HG02870 (cell line): ENCODE measurements at regions not wholly inside any gene's neighbourhood (a gene's known extent, or its start where the extent isn't known, plus 50 kb on each side); places are given as distances from the start of the nearest gene placed in this dataset.

Experiments
- ATAC-seq: cut with Tn5 transposase; IDR thresholded peaks from one replicate; pipeline ENCODE4 v1.9.1; 2021; ENCODE audit warnings: mild to moderate bottlenecking, moderate library complexity; ENCODE audit not compliant: unreplicated experiment

- no peak for ATAC-seq
Measured at GRCh38 chr3:41076399-41076798, 122.9 kb upstream of the CTNNB1 start.

- ATAC-seq = no peak
Measured at GRCh38 chr3:41080141-41080540, 119.2 kb upstream of the CTNNB1 start.

- ATAC-seq = no peak
Measured at GRCh38 chr3:41088882-41089281, 110.4 kb upstream of the CTNNB1 start.

DNA sequence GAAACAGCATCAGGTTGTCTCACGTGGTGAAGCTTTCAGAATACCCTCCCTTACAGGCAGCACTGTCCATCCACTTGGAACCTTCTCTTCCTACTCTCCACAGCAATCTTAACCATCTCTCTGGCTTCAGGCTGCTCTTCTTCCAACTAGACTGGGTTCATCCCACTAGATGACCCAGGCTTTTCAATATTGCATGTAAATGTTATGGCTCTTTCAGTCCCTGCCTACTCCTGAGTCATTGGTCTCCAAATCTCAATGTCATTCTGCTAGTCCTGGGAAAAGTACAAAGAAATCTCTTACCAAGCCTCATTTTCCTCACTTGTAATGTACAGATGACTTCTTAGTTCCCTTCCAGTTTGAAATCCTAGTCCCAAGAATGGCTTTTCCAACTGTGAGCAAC, 109.7 kb upstream of the CTNNB1 start:
- ATAC-seq = no peak

GRCh38 chr3:41092844-41093243, 106.5 kb upstream of the CTNNB1 start:
- ATAC-seq = no peak

GRCh38 chr3:41093476-41093875, 105.8 kb upstream of the CTNNB1 start:
- no peak for ATAC-seq

DNA sequence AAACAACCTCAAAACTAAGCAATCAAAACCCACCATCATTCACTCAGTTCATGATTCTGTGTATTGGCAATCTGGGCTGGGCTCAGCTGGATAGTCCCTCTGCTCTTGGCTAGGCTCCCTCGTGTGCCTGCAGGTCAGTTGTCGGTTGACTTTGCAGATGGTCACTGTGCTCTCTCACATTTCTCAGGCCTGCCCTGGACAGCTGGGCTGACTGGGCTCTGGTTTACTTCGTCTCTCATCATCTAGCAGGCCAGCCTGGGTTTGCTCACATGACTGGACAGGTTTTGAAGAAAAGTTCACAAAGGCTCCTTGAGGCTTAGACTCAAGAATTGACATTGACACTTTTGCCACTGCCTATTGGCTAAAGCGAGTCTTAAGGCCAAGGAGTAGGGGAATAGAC, 105.0 kb upstream of the CTNNB1 start:
- ATAC-seq = no peak

- ATAC-seq = no peak
Measured at GRCh38 chr3:41095702-41096101, 103.6 kb upstream of the CTNNB1 start.

GRCh38 chr3:41097896-41098496, 101.3 kb upstream of the CTNNB1 start:
- ATAC-seq = no peak

- ATAC-seq = no peak
Measured at GRCh38 chr3:41101231-41101630, 98.1 kb upstream of the CTNNB1 start.

- ATAC-seq = no peak
Measured at GRCh38 chr3:41102053-41102556, 97.2 kb upstream of the CTNNB1 start.

GRCh38 chr3:41102750-41103149, 96.6 kb upstream of the CTNNB1 start:
- ATAC-seq = no peak

- no peak for ATAC-seq
Measured at GRCh38 chr3:41103200-41103599, 96.1 kb upstream of the CTNNB1 start.

DNA sequence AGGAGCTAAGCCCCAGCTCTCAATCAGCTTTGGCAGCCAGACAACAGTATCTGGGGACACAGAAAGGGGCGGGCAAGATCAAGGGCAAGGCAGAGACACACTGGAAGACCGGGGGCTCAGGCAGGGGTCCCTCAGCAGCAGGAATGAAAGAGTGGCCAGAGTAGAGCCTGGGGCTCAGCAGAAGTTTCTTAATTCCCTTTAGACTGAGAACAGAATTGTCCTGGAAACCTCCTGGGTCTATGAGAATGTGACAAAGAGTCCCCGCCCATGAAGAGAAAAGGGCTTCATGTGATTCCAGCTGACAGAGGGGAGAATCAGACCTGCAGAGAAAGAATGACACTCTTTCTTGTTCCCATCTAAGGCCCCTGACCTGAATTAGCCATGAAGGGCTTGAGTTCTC, 95.2 kb upstream of the CTNNB1 start:
- ATAC-seq = no peak

GRCh38 chr3:41106691-41107090, 92.6 kb upstream of the CTNNB1 start:
- ATAC-seq = no peak

GRCh38 chr3:41111011-41111410, 88.3 kb upstream of the CTNNB1 start:
- ATAC-seq = no peak

DNA sequence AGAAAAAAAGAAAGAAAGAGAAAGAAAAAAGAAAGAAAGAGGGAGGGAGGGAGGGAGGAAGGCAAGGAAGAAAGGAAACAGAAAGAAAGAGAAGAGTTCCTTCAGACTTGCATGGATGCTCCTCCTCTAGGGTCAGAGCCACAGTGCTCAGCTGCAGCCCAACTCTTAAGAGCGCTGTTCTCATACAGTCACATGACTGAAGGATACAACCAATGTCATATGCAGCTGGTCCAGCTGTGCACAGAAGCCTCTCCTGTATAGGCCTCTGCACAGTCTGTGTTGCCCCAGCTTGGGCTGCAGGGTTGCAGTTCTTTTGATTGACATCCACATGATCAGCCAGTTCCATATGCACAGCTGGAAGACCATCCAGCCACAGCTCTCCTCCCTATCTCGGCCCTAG, 86.8 kb upstream of the CTNNB1 start:
- ATAC-seq = no peak

GRCh38 chr3:41115069-41115468, 84.2 kb upstream of the CTNNB1 start:
- ATAC-seq = no peak

DNA sequence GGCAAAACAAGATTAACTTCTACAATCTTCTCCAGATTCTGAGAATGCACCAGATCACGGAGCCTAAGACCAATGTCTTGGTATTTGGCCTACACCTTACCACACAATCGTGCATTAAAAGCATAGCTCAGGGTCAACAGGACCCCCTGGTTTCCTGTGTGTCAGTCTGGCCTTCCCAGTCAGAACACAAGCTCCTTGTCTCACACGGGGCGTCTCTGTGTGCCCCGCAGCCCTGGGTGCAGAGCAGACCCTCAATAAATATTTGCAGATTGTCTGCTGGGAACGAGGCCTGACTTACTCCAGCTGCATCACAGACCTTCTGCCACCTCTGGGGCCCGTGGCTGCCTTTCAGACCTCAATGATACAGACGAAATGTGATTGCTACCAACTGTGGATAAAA, 82.5 kb upstream of the CTNNB1 start:
- no peak for ATAC-seq

DNA sequence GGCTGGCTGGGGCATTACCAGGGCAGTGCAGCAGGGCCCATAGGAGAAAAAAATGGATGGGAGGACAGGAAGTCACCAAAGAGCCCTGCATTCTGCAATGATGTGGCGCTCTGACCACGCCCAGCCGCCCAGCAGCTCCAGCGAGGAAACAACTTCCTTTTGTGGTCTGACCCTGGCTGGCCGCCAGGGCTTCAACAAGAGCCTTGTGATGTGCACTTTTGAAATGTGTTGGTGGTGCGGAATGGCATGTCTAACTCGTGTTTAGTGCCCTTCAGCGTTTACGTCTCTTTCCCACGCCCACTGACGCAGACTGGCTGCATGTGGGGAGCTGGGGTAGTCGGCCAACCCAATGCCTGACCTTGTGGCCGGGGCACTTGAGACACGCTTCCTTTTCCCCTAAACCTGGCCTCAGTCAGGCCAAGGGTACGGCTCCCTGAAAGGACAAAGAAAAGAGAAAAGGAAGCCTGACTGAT, 81.9 kb upstream of the CTNNB1 start:
- ATAC-seq = peak; percentile 88

- no peak for ATAC-seq
Measured at GRCh38 chr3:41118461-41119390, 80.6 kb upstream of the CTNNB1 start.

- ATAC-seq = no peak
Measured at GRCh38 chr3:41120460-41120859, 78.8 kb upstream of the CTNNB1 start.
